ENCODE measurements at regions not wholly inside any gene's neighbourhood (a gene's known extent, or its start where the extent isn't known, plus 50 kb on each side); places are given as distances from the start of the nearest gene placed in this dataset.

GRCh38 chr4:41873380-41874295 is 61.6 kb upstream of the TMEM33 start:
- intact Hi-C loops (cut with micrococcal nuclease; ENCODE audit: unreplicated experiment), result no loop called here
- no peak for DNase-seq
- no TSS peak for BruUV-seq (replicated peaks)
- H3K27me3 Mint-ChIP-seq (ENCODE audit: unreplicated experiment), result no peaks in the 10 kb centered on the region
- no peaks in the 10 kb centered on the region for H3K4me1 Mint-ChIP-seq (ENCODE audit: low read depth, unreplicated experiment)
- H3K27ac Mint-ChIP-seq (ENCODE audit: unreplicated experiment), result no peak overlapping the region
- no peak overlapping the region for H3K4me3 Mint-ChIP-seq (ENCODE audit: low read depth, unreplicated experiment)
- H3K36me3 Mint-ChIP-seq (ENCODE audit: insufficient read depth, unreplicated experiment), result no peaks in the 10 kb centered on the region
- CTCF ChIA-PET, result no interaction called here
- no peaks in the 10 kb centered on the region for H3K9me3 Mint-ChIP-seq (ENCODE audit: low read depth, unreplicated experiment)
- TF ChIP-seq, protein P1, sequence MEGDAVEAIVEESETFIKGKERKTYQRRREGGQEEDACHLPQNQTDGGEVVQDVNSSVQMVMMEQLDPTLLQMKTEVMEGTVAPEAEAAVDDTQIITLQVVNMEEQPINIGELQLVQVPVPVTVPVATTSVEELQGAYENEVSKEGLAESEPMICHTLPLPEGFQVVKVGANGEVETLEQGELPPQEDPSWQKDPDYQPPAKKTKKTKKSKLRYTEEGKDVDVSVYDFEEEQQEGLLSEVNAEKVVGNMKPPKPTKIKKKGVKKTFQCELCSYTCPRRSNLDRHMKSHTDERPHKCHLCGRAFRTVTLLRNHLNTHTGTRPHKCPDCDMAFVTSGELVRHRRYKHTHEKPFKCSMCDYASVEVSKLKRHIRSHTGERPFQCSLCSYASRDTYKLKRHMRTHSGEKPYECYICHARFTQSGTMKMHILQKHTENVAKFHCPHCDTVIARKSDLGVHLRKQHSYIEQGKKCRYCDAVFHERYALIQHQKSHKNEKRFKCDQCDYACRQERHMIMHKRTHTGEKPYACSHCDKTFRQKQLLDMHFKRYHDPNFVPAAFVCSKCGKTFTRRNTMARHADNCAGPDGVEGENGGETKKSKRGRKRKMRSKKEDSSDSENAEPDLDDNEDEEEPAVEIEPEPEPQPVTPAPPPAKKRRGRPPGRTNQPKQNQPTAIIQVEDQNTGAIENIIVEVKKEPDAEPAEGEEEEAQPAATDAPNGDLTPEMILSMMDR (IDR thresholded peaks at IDR 0.05; ENCODE audit: unreplicated experiment), result no peak

- CTCF ChIA-PET, result no interaction called here
- DNase-seq, result no peak
- no peaks in the 10 kb centered on the region for H3K9me3 Mint-ChIP-seq (ENCODE audit: low read depth, unreplicated experiment)
- no peaks in the 10 kb centered on the region for H3K27me3 Mint-ChIP-seq (ENCODE audit: unreplicated experiment)
- intact Hi-C loops (cut with micrococcal nuclease; ENCODE audit: unreplicated experiment), result no loop called here
- H3K27ac Mint-ChIP-seq (ENCODE audit: unreplicated experiment), result no peak overlapping the region
- no peaks in the 10 kb centered on the region for H3K36me3 Mint-ChIP-seq (ENCODE audit: insufficient read depth, unreplicated experiment)
- BruUV-seq (replicated peaks), result no TSS peak
- no peaks in the 10 kb centered on the region for H3K4me1 Mint-ChIP-seq (ENCODE audit: low read depth, unreplicated experiment)
- TF ChIP-seq, protein P1 (IDR thresholded peaks at IDR 0.05; ENCODE audit: unreplicated experiment), result no peak
- no peak overlapping the region for H3K4me3 Mint-ChIP-seq (ENCODE audit: low read depth, unreplicated experiment)
These were observed 65.2 kb upstream of the TMEM33 start for GRCh38 chr4:41870035-41870434.

- no peak overlapping the region for H3K4me3 Mint-ChIP-seq (ENCODE audit: low read depth, unreplicated experiment)
- intact Hi-C loops (cut with micrococcal nuclease; ENCODE audit: unreplicated experiment), result no loop called here
- TF ChIP-seq, protein P1 (IDR thresholded peaks at IDR 0.05; ENCODE audit: unreplicated experiment), result no peak
- no TSS peak for BruUV-seq (replicated peaks)
- H3K4me1 Mint-ChIP-seq (ENCODE audit: low read depth, unreplicated experiment), result no peaks in the 10 kb centered on the region
- H3K36me3 Mint-ChIP-seq (ENCODE audit: insufficient read depth, unreplicated experiment), result no peaks in the 10 kb centered on the region
- CTCF ChIA-PET, result no interaction called here
- no peaks in the 10 kb centered on the region for H3K9me3 Mint-ChIP-seq (ENCODE audit: low read depth, unreplicated experiment)
- no peaks in the 10 kb centered on the region for H3K27me3 Mint-ChIP-seq (ENCODE audit: unreplicated experiment)
- no peak for DNase-seq
- no peak overlapping the region for H3K27ac Mint-ChIP-seq (ENCODE audit: unreplicated experiment)
These were observed 68.2 kb upstream of the TMEM33 start for GRCh38 chr4:41866799-41867677.

DNA sequence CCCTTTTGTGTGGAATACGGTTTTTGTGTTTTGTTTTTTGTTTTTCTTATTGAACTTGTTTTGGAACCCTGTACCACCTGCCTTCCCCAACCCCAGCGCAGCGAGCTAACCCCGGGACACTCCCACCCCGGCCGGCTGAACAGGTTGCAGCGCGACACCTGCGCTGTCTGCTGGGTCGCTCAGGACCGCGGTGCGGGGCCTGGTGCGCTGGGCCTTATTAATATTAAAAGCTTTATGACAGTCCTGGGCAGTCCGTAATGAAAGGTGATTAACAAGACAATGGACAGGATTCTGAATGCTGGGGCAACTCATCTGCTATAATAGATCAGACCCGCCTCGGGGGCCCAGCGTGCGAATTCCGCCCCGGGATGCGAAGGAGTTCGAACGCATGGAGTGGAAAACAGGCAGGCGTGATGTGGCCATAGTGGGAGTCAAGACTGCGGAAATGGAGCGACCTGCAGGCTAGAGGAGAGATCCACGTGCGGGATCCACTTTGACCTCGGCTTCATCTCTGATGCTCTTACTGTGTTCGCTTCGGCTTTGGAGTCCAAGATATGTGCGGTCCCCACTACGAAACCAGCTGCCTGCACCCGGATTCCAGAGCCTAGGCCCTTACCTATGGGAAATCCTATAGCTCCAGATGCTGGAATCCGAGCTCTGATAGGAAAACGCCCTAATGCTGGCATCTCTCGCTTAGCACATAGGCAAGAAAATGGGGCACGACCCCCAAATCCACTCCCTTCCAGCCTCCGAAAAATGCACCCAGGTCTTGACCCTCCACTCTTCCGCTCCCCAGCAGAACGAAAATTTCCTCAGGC is 69.0 kb upstream of the TMEM33 start:
- CTCF ChIA-PET, result no interaction called here
- no peaks in the 10 kb centered on the region for H3K27me3 Mint-ChIP-seq (ENCODE audit: unreplicated experiment)
- intact Hi-C loops (cut with micrococcal nuclease; ENCODE audit: unreplicated experiment), result no loop called here
- no peaks in the 10 kb centered on the region for H3K4me1 Mint-ChIP-seq (ENCODE audit: low read depth, unreplicated experiment)
- TF ChIP-seq, protein P1 (IDR thresholded peaks at IDR 0.05; ENCODE audit: unreplicated experiment), result no peak
- H3K4me3 Mint-ChIP-seq (ENCODE audit: low read depth, unreplicated experiment), result no peak overlapping the region
- DNase-seq, result no peak
- BruUV-seq (replicated peaks), result no TSS peak
- H3K36me3 Mint-ChIP-seq (ENCODE audit: insufficient read depth, unreplicated experiment), result no peaks in the 10 kb centered on the region
- no peak overlapping the region for H3K27ac Mint-ChIP-seq (ENCODE audit: unreplicated experiment)
- H3K9me3 Mint-ChIP-seq (ENCODE audit: low read depth, unreplicated experiment), result no peaks in the 10 kb centered on the region

Data from Calu3 (cell line).